ENCODE measurements at regions not wholly inside any gene's neighbourhood (a gene's known extent, or its start where the extent isn't known, plus 50 kb on each side); places are given as distances from the start of the nearest gene placed in this dataset.
"Not testable (repeated sequence)": the region's sequence is repeated elsewhere in the genome, so short reads cannot be mapped to it uniquely, and the experiment has no call there.

DNA sequence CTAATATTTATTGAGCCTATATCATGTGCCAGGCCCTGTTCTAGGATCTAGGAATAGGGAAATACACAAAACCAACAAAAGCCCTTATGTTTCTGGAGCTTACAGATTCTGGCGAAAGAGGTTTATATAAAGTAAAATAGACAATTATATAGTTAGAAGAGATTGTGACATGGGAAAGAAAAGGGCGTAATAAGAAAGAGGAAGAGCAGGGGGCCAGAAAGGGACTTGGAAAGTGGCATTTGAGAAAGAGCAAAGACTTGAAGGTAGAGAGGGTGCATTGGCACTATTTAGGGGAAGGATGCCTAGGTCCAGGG lies 322.5 kb upstream of the FAM78B start:
- Histone ChIP-seq H3K27me3 (no peaks in the 10 kb centered on the region), H3K4me1 (ENCODE audit: control insufficient read depth in 1 of 2, insufficient read depth in 1 of 2, low read depth in 1 of 2, low read length in 1 of 2) (no peaks in the 10 kb centered on the region), H3K36me3 (no peaks in the 10 kb centered on the region), H3K4me3 (ENCODE audit: low read depth in 1 of 2, low read length in 1 of 2) (peak overlapping the region; percentile 51 to 63), H3K27ac (no peak overlapping the region), H3K9me3 (no peaks in the 10 kb centered on the region)
- TF ChIP-seq, protein P1, sequence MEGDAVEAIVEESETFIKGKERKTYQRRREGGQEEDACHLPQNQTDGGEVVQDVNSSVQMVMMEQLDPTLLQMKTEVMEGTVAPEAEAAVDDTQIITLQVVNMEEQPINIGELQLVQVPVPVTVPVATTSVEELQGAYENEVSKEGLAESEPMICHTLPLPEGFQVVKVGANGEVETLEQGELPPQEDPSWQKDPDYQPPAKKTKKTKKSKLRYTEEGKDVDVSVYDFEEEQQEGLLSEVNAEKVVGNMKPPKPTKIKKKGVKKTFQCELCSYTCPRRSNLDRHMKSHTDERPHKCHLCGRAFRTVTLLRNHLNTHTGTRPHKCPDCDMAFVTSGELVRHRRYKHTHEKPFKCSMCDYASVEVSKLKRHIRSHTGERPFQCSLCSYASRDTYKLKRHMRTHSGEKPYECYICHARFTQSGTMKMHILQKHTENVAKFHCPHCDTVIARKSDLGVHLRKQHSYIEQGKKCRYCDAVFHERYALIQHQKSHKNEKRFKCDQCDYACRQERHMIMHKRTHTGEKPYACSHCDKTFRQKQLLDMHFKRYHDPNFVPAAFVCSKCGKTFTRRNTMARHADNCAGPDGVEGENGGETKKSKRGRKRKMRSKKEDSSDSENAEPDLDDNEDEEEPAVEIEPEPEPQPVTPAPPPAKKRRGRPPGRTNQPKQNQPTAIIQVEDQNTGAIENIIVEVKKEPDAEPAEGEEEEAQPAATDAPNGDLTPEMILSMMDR (IDR thresholded peaks at IDR 0.05), result no peak

DNA sequence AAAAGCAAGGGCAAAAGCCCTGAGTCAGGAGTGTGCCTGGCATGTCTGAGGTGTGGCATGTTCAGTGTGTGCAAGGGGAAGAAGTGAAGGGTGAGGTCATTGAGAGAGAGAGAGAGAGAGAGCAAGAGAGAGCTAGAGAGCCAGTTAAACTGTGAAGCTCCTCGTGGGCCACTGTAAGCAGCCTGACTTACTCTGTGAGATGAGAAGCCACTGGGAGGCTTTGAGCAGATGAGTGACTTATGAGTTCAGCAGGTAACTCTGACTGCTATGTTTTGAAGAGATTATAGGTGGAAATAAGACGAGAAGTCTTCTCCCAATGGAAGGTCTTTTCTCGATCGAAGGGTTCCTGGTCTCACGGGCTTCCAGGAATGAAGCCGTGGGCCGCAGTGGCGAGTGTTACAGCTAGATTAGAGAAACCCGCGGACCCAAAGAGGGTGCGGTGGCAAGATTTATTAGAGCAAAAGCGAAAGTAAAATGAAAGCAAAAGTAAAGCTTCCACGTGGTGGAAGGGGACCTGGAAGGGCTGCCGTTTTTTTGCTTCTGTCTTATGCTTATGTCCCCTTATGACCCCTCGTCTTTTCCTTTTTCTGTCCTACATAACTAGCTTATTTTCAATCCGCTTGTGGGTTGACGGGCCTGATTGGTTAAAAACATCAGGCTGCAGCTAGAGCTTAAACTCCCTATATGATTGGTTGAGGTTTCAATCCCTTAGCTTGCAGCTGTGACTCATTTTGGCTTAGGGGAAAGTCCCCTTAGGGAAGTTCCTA lies 323.1 kb upstream of the FAM78B start:
- H3K4me3 ChIP-seq (ENCODE audit: low read depth in 1 of 2, low read length in 1 of 2), result peak overlapping the region; percentile 51 to 63
- TF ChIP-seq, protein P1 (IDR thresholded peaks at IDR 0.05), result no peak

DNA sequence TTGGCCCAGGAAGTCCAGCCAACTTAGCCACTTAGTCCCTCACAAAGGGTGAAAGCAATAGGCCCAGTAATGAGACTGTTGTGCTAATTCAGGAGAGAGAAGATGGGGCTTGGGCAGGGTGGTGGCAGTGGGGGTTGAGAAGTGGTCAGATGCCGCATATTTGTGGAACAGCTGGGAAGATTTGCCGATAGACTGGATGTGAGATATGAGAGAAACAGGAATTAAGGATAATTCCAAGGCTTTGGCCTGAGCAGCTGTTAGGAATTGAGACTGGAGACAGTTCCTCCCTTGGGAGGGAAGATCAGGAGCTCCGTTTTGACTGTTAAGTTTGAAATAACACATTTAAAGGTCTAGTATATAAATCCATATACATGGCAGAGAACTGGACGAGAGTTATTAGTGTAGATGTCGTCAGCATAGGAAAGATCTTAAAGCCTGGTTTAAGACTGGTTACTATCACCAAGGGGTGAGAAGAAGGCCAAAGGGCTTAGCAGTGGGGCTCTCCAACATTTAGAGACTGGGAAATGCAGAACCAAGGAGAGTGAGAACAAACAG lies 323.7 kb upstream of the FAM78B start:
- TF ChIP-seq, protein P1 (IDR thresholded peaks at IDR 0.05), result no peak

More for the DNA sequence above, 323.1 kb upstream of the FAM78B start:
- H3K4me1 ChIP-seq (ENCODE audit: control insufficient read depth in 1 of 2, insufficient read depth in 1 of 2, low read depth in 1 of 2, low read length in 1 of 2), result no peaks in the 10 kb centered on the region
- no peak overlapping the region for H3K27ac ChIP-seq
- no peaks in the 10 kb centered on the region for H3K9me3 ChIP-seq
- H3K36me3 ChIP-seq, result no peaks in the 10 kb centered on the region
- H3K27me3 ChIP-seq, result no peaks in the 10 kb centered on the region

DNA sequence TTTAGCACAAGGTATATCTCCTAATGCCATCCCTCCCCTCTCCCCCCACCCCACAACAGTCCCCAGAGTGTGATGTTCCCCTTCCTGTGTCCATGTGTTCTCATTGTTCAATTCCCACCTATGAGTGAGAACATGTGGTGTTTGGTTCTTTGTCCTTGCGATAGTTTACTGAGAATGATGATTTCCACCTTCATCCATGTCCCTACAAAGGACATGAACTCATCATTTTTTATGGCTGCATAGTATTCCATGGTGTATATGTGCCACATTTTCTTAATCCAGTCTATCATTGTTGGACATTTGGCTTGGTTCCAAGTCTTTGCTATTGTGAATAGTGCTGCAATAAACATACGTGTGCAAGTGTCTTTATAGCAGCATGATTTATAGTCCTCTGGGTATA lies 327.0 kb upstream of the FAM78B start:
- not testable (repeated sequence) for H3K27ac ChIP-seq; H3K27me3 ChIP-seq; H3K4me3 ChIP-seq (ENCODE audit: low read depth in 1 of 2, low read length in 1 of 2); H3K9me3 ChIP-seq; H3K36me3 ChIP-seq; H3K4me1 ChIP-seq (ENCODE audit: control insufficient read depth in 1 of 2, insufficient read depth in 1 of 2, low read depth in 1 of 2, low read length in 1 of 2)

More for the DNA sequence above, 323.7 kb upstream of the FAM78B start:
- H3K4me1 ChIP-seq (ENCODE audit: control insufficient read depth in 1 of 2, insufficient read depth in 1 of 2, low read depth in 1 of 2, low read length in 1 of 2), result no peaks in the 10 kb centered on the region
- peak overlapping the region; percentile 51 to 63 for H3K4me3 ChIP-seq (ENCODE audit: low read depth in 1 of 2, low read length in 1 of 2)
- no peaks in the 10 kb centered on the region for H3K36me3 ChIP-seq
- no peaks in the 10 kb centered on the region for H3K9me3 ChIP-seq
- H3K27me3 ChIP-seq, result no peaks in the 10 kb centered on the region
- no peak overlapping the region for H3K27ac ChIP-seq

DNA sequence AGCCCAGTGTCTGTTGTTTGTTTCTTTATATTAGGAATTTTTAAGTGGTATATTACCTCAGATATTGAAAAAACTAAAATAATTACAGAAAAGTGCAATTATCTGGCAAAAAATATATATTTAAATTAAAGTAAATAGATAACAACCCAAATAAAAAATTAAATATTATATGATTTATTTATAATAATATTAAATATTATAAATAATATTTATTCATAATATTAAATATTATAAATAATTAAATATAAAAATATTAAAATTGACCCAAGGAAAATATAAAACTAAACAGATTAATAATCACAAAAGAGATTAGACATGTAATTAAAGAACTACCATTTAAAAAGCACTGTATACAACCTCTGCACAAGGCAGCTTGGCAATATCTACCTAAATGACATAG lies 331.9 kb upstream of the POGK start:
- no peaks in the 10 kb centered on the region for H3K36me3 ChIP-seq
- no peak overlapping the region for H3K4me3 ChIP-seq (ENCODE audit: low read depth in 1 of 2, low read length in 1 of 2)
- H3K27ac ChIP-seq, result no peak overlapping the region
- no peaks in the 10 kb centered on the region for H3K9me3 ChIP-seq
- TF ChIP-seq, protein P1 (IDR thresholded peaks at IDR 0.05), result no peak
- H3K4me1 ChIP-seq (ENCODE audit: control insufficient read depth in 1 of 2, insufficient read depth in 1 of 2, low read depth in 1 of 2, low read length in 1 of 2), result no peaks in the 10 kb centered on the region
- no peaks in the 10 kb centered on the region for H3K27me3 ChIP-seq

DNA sequence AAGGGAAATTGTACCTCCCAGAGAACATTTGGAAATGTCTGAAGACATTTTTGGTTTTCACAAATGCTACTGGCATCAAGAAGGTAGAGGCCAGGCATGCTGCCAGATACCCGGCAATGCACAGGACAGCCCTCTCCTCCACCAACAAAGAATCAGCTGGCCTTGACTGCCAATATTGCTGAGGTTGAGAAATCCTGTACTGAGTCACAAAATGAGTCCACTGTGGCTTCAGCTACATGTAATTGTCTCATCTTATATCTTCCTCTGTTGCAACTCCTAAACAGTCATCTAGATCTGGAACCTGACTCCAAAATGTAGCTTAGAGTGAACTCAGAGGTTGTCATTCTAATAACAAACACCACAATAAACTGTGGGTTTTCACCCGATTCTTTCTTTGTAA lies 327.5 kb upstream of the POGK start:
- H3K9me3 ChIP-seq, result no peaks in the 10 kb centered on the region
- TF ChIP-seq, protein P1 (IDR thresholded peaks at IDR 0.05), result no peak
- no peaks in the 10 kb centered on the region for H3K4me1 ChIP-seq (ENCODE audit: control insufficient read depth in 1 of 2, insufficient read depth in 1 of 2, low read depth in 1 of 2, low read length in 1 of 2)
- no peaks in the 10 kb centered on the region for H3K36me3 ChIP-seq
- H3K27me3 ChIP-seq, result no peaks in the 10 kb centered on the region
- no peak overlapping the region for H3K27ac ChIP-seq
- H3K4me3 ChIP-seq (ENCODE audit: low read depth in 1 of 2, low read length in 1 of 2), result no peak overlapping the region

Measured in neutrophil (primary cell).